NCI-H226 (cell line): ENCODE measurements at regions not wholly inside any gene's neighbourhood (a gene's known extent, or its start where the extent isn't known, plus 50 kb on each side); places are given as distances from the start of the nearest gene placed in this dataset.

Experiments used
- DNase-seq: peaks from one replicate; pipeline ENCODE4 v3.0.0-alpha.2; 2015

DNA sequence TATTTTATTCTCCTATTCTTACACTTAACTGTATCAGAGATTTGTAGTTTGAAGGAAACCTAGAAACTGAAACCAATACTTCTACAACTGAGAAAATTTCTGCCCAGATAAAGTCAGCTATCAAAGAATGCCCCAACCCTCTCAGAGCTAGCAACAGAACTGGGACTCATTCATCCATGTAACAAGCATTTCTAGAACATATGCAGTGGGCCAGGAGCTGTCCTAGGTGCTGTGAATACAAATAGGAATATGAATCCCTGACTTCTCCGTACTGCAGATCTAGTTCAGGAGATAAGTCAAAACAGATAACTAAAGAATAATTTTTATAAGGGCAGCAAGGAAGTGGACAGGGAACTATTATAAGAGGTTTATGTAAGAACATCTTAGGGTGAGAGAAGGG, 654.1 kb upstream of the NOX3 start:
- DNase-seq: no peak

DNA sequence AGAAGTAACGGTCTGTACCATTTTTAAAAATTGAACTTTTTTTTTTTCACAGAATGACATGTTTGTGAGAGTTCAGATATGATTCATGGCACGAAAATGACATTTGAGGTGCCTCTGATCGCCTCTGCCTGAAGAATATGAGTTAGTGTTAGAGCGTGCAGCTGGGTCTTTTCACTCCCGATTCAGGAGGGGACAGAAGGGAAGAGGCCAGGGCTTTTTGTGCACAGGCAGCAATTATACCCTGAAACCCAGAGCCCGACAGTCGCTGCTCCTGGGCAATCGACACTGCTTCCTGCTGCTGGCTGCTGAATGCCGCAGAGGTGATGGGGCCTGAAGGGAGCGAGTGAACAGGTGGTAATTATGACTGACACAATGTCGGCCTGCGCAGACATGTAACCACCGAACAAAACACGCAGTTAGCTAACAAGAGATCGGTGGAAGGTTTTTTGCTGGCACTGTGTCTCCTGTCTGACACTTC, 652.0 kb upstream of the NOX3 start:
- no peak for DNase-seq

DNA sequence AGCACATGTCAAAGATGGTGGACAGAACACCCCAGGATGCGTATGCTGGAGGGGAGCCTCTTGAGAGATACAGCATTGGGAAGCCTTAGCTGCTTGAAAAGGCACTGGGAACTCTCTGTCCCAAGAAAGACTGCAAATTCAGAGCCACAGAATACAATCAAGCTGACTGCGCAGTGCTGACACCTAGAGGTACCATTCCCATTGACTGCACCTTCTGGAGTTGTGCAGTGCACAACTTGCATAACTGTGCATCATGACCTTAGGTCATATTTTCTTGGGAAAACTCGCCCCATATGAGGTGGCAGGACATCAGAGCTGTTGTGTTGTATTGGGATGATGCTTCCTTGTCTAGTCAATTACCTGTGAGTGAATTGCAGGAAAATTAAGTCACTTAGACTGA, 646.5 kb upstream of the NOX3 start:
- DNase-seq: no peak

DNA sequence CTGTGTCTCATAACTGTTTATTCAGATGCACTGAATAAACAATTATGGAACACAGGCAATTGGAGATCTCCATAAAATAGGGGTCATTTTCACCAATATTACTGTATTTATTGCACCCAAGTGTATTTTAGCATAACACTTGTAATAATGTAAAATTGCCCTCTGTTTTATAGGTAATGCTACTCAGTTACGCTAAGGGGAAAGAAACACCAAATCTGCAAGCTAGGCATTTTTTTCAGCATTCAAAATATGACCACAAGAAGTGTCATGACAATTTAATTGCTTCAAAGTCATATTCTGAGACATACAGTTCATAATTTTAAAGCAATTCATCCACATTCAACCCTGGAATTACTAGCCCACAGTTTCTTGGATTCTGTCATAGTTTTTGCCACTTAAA, 643.2 kb upstream of the NOX3 start:
- no peak for DNase-seq

DNA sequence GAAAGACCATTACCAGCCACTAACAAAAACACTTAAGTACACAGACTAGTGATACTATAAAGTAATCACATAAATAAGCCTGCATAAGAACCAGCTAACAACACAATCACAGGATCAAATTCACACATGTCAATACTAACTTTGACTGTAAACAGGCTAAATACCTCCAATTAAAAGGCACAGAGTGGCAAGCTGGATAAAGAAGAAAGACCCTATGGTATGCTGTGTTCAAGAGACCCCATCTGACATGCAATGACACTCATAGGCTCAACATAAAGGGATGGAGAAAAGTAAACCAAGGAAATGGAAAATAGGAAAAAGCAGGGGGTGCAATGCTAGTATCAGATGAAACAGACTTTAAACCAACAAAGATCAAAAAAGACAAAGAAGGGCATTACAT, 631.8 kb upstream of the NOX3 start:
- DNase-seq: no peak

DNA sequence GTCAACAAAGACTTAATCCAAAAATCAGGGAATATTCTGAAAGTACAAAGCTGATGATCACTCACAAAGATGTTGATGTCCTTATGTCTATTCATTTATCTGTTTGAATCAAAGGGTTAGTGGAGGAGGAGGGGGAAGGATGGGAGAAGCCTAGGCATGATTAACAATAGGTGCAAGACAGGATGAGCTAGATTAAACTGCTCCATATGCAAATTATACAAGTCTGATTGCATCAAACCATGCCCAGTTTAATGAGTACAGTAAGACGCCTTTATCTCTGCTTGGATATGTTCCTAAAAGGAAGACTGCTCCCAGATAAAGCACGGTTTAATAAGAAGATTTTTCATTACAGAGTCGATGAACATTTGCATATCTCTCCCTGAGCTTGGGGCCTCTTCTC, 626.4 kb upstream of the NOX3 start:
- no peak for DNase-seq

DNA sequence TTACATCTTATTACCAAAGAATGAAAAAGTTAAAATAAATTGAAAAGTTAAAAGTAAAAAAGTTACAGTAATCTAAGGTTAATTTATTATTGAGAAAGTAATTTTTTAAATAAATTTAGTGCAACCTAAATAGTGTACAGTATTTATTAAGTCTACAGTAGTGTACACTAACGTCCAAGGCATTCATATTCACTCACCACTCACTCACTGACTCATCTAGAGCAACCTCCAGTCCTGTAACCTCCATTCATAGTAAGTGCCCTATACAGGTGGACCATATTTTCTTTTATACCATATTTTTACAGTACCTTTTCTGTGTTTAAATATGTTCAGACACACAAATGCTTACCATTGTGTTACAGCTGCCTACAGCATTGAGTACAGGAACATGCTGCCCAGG, 624.7 kb upstream of the NOX3 start:
- DNase-seq: no peak

DNA sequence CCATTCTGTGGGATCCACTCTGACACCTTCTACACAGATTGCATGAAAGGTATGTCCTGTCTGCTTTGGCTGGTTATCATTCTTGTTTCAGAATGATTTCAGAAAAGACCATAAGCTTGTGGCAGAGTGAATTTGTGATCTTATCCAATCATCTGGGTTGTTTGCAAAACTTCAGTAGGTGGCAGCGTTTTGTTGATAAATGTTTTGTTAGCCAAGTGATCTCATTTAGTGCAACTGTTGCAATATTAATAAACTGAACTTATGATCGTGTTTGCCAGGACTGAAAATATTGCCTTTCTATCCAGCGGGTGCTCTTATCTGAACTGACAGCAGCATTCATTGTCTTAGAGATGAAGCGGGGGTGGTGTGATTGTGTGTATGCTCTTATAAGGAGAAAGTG, 613.2 kb upstream of the NOX3 start:
- DNase-seq: no peak

DNA sequence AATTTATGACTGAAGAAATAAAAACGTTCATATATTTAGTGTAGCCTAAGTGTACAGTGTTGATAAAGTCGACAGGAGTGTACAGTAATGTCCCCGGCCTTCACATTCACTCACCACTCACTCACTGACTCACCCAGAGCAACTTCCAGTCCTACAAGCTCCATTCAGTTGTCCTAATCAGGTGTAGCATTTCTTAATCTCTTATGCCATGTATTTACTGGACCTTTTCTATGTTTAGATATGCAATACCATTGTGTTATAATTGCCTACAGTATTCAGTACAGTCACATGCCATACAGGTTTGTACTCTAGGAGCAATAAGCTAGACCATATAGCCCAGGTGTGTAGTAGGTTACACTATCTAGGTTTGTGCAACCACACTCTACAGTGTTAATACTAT, 610.2 kb upstream of the NOX3 start:
- no peak for DNase-seq

DNA sequence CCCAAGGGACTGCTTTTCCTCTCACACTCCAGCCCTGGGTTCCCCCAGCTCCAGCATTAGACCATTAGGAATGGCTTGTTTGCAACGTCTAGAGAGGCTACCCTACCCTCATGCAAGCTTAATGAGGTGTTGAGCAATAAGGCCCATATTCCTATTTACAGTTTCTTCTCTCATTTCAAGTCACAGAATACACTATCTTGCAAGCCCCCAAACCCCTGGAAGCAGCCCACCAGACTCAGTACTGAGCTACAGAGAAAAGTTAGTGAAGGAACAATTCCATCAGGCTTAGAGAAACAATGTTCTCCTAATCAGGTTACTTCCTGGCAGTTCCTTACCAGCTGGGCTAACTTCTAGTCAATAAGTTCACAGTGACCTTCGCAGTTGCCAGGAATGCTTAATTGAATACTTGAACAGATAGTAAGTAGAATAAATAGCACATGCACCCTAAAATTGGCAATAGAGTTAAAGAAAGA, 606.5 kb upstream of the NOX3 start:
- no peak for DNase-seq

DNA sequence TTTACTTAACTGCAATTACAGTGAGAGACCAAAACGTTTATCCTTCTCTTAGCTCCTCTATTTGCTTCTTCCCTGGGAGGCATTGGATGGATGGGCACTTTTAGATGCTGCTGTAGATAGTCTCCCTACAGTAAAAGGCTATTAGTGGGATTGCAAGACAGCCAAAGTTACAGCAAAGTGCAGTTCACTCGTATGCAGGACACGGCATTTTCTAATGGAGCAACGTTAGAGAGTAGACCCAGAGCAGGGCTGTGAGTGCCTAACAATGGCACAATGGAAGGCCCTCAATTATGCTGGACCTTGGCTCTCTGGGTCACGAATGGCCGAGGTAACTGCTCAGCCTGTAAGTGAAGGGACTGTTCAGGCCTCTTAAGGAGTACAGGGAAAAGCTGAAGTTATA, 605.8 kb upstream of the NOX3 start:
- DNase-seq: no peak

DNA sequence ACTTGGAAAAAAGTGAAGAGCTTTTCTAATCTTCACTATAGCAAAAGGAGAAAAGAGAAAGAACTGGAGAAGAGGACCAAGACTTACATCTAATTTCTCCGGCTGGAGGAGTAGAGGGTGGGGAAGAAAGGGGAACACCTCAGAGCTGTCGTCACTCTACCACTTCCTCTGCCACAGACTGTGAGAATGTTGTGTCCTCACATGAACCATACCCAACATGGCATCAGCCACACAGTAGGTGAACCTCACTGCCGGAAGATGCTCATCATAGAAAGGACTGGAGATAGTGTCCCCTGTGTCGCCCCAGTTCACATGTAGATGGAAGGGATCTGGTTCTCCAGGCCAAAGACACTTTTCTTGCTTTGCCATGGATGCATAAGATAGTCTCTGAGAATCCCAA, 604.4 kb upstream of the NOX3 start:
- DNase-seq: no peak

DNA sequence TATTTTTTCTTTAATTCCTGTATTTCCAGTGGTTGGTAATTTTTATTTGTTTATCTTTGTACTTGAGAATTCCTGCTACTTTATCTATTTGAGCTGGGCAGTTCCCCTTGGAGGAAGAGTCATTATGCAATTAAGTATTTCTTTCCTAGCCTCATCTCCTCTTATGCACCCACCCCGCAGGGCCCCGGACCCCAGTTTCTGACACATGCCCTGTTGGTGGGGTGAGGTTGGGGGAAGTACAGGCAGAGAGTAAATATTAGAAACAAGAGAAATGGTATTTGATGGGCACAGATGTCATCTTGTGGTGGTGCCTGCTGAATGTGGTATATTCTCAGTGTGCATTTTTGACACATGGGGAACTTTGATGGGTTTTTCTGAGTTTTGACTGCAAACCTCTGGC, 602.7 kb upstream of the NOX3 start:
- DNase-seq: no peak

DNA sequence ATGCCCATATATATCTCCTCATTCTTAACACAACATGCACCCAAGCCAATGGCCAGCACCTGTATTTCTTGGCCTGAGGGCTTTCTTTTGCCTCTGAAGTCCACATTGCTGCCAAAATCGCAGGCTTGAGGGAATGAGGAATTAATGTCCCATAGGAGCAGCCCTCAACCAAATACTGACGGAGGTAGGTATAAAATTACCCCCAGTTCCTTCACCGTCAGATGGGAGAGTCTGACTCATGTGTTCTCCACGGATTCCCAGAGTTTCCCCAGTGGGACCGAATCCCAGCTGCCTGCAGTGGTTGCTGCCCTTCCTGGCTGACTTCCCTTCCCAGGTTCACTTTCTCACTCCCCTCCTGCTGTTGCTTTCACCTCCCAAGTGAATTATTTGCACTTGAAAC, 602.2 kb upstream of the NOX3 start:
- DNase-seq: no peak

DNA sequence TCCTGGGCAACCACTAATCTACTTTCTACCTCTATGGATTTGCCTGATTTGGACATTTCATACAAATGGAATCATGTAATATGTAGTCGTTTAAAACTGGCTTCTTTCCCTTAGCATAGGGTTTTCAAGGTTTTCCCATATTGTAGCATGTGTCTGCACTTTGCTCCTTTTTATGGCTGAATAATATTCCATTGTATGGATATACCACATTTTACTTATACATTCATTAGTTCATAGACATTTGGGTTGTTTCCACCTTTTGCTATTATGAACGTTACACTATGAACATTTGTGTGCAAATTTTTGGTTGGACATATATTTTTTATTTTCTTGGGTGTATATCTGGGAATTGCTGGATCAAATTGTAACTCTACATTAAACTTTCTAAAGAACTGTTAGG, 600.4 kb upstream of the NOX3 start:
- DNase-seq: no peak

DNA sequence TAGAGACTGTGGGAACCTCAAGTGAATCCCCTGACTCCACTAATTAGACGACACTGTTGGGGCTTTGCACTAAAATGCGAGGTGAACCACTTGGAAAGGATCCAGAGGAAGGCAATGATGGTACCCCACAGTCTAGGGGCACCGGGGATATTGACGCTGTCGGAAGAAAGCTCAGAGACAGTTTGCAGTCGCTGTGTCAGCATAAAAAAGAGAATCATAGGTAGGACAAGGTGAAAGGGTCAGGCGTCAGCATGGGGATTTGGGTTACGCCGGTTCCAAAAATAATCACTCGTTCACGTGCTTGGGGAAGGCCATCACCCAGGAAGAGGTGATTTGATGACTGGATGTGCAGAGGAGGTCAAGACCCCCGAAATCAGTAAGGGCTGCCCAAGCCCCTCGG, 598.0 kb upstream of the NOX3 start:
- DNase-seq: no peak

DNA sequence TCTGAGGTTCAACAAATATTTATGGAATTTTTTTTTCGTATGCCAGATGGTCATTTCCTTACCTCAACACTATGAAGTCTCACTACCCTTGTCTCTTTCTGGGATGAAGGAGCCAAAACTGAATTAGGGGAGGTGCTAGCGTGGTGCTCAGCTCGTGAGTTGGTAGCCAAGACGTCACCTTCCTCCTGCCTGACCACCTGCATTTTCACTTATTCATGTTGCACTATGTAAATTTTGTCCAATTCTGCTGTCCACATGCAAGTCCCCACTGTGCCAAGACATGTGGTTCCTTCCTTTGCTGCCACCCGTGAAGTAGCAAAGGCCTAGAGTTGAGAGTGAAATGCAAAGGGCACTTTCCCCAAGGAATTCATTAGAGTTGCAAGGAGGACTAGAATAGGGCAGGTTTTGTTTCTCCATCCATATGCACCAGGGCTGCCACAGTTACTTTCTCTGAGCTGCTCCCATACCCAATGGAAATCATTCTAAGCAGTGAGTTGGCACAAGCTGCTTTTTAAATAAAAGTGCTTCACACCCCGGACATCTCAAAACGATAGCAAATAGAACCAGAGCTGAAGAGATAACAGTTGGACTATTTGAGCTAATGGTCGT, 591.3 kb upstream of the NOX3 start:
- DNase-seq: no peak

DNA sequence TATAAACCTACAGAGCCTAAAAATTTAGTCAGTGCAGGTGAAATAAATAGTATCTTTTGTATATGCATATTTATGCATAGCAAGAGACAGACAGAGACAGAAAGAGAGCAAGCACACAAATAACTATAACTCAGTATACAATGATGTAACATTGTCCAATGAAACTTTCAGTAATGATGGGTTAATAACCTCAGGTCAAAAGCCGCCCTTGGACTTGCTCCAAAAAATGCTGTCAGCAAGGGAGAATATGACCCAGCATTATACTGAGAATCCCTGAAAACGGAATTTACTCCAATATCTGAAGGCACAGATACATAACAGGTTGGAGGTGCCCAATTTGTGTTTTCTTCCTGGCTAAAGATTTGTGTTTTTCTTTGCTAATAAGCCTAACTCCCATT, 590.6 kb upstream of the NOX3 start:
- no peak for DNase-seq

DNA sequence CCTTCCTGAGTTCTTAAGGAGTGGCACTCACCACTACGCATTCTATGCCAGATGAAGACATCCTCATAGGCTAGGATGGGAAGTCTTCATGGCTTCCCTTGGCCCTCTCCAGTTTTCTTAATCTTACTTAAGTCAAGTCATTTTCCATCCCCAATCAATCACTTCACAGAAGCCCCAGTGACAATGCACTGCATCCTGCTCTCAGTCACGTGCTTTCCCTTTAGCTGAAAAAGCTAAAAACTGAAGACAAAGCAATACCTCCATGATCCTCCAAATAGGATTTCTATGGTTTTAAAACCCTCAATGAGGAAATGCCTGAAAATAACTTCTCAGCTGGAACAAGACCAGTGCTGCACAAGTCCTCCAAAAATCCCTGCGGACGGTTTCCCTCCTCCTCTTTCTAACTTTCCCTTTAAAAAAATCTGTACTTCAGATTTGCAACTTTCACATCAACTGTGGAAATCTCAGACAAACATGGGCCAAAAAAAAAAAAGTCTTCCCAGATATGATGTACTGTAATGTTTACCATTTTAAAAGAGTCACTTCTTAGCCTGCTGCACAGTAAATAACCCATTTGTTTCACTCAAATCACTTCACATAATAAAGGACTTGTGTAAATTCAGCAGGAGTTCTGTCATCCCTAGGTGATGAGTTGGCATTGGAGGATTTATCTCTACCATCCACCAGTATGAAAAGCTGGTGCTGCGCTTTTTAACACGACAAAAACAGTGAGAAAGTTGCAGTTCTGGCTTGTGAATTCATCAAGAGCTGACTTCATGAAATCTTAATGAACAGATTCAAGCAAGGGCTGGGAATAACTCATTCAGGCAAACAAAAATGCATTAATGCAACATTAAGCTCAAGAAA, 590.0 kb upstream of the NOX3 start:
- no peak for DNase-seq

DNA sequence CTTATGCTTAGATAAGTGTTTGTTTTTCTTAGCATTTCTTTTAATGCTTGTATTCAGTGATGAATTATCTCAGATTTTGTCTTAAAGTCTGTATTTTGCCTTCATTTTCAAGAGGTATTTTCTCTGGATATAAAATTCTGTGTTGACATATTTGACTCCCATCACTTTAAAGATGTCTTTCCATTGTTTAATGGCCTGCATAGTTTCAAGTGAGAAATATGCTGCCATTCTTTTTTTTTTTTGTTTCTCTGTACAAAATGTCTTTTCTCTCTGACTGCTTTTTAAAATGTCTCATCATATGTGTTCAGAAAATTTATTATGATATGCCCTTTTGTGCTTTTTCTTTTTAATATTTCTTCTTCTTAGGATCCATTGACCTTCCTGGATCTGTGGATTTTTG, 578.0 kb upstream of the NOX3 start:
- no peak for DNase-seq

DNA sequence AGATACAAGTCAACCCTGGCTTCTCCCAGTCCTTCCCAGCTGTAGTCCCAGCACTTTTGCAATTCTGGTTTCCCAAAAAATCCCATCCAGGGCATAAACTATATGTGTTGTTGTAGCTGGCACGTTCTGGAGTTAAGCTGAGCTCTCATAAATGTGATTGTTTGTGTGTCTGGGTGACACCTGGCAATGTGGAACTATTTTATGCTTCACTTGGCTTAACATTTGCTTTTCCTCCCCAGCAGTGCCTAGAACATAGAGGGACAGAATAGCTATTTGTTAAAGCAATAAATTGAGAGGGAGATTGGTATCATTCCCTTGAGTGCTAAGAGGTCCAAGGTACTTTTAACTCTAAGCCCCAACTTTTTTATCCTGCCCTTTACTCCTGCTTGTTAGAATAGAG, 575.9 kb upstream of the NOX3 start:
- no peak for DNase-seq

DNA sequence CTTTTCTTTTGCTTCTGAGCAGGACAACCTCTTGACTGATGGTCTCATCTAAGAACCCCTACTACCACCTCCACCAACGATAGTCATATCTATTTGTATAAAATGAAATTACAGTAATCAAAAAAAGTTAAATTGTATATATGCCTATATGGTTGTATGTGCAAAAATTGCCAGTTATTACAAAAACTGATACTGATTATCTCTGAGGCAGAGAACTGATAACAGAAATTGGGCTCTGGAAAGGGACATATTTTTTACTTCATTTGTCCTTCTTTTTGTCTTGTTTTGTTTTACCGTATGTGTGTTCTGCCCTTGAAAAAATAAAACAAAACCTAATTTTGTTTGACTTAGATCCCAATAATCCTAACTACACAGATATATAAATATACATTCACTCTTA, 574.4 kb upstream of the NOX3 start:
- no peak for DNase-seq

DNA sequence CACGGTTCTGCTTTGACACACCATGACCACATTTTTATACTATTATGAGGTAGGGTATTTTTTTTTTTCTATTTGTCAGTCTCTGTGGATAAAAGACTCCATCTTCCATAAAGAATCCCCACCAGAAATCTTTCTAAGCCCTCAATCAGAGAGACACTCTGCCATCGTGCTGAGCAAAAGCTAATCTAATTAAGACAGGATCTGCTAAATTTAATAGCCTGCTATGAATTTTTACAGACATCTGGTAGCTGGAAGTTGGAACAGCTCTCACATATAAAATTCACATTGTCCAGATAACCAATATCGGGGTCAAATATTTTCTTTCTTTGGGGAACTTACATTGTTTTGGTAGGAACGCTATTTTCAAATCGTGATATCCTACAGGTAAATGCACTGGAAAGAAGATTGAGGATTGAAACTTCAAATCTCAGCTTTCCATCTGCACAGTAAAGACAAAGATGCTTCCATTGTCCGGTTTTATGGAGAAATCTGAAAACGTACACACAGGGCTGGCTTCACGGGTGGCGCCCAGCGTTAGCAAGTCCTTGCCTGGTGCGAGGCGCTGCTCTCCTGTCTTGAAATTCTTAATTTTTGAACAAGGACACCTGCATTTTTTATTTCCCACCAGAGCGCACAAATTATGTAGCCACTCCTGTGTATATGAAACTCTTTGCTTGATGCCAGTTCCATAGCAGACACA, 573.8 kb upstream of the NOX3 start:
- DNase-seq: no peak
